ENCODE measurements at regions not wholly inside any gene's neighbourhood (a gene's known extent, or its start where the extent isn't known, plus 50 kb on each side); places are given as distances from the start of the nearest gene placed in this dataset.

GRCh38 chr5:17056141-17056631, 120.1 kb upstream of the MYO10 start:
- WGBS (ENCODE audit: low lambda C conversion rate): 74% methylated on average over 7 of the region's 7 CpGs
- Histone ChIP-seq H3K9me2 (no peaks in the 10 kb centered on the region), H3K27me3 (ENCODE audit: insufficient read depth) (no peaks in the 10 kb centered on the region), H3K9me3 (no peaks in the 10 kb centered on the region), H3K4me2 (no peak overlapping the region), H3F3A (replicated peaks; ENCODE audit: insufficient read depth) (no peaks in the 10 kb centered on the region), H3K9ac (no peak overlapping the region), H3K79me2 (ENCODE audit: insufficient read depth) (no peaks in the 10 kb centered on the region), H3K4me3 (ENCODE audit: low read depth in 2 of 2, low read length in 1 of 2) (no peak overlapping the region), H3K27ac (ENCODE audit: low read depth in 2 of 2, low read length in 1 of 2) (no peak overlapping the region), H2AFZ (ENCODE audit: low read depth) (peak overlapping the region; percentile 68), H3K4me1 (ENCODE audit: control insufficient read depth in 1 of 2, insufficient read depth in 2 of 2, low read depth in 1 of 2, low read length in 1 of 2) (peaks cover 0 to 4% of the 10 kb centered on the region in 2 experiments; a peak in 2 of 4 replicates), H4K20me1 (ENCODE audit: insufficient read depth) (no peaks in the 10 kb centered on the region), H3K36me3 (replicated peaks in 1 of 2; ENCODE audit: control insufficient read depth in 1 of 2, insufficient read depth in 2 of 2, low read length in 1 of 2) (no peaks in the 10 kb centered on the region)
- ChIA-PET CTCF (interaction anchor here (1.1 kb wide), 1 partner anchor 134 kb away, joined by 3 read pairs; no protein-coding TSS in a partner anchor), POLR2A (no interaction called here)
- no peak for DNase-seq
- TF ChIP-seq RXRA (IDR thresholded peaks at IDR 0.05; ENCODE audit: borderline replicate concordance, low read depth): no peak
- no peak for TF ChIP-seq REST (IDR thresholded peaks at IDR 0.05; ENCODE audit: low read depth, low read length)
- no peak for TF ChIP-seq JUND (IDR thresholded peaks at IDR 0.05)
- no peak for TF ChIP-seq MEF2A (IDR thresholded peaks at IDR 0.05; ENCODE audit: borderline replicate concordance, low read depth)
- peak; percentile 44; the same call in 1 of the 2 replicates for TF ChIP-seq NFIC (IDR thresholded peaks at IDR 0.05; ENCODE audit: borderline replicate concordance)
- no peak for TF ChIP-seq ELF1 (IDR thresholded peaks at IDR 0.05)
- no peak for TF ChIP-seq FOXM1 (IDR thresholded peaks at IDR 0.05; ENCODE audit: low read depth)

GRCh38 chr5:17058438-17058837, 122.3 kb upstream of the MYO10 start:
- no peaks in the 10 kb centered on the region for H3K36me3 ChIP-seq (replicated peaks in 1 of 2; ENCODE audit: control insufficient read depth in 1 of 2, insufficient read depth in 2 of 2, low read length in 1 of 2)
- H3F3A ChIP-seq (replicated peaks; ENCODE audit: insufficient read depth): no peaks in the 10 kb centered on the region
- peaks cover 0 to 4% of the 10 kb centered on the region in 2 experiments; a peak in 2 of 4 replicates for H3K4me1 ChIP-seq (ENCODE audit: control insufficient read depth in 1 of 2, insufficient read depth in 2 of 2, low read depth in 1 of 2, low read length in 1 of 2)
- no peaks in the 10 kb centered on the region for H3K9me3 ChIP-seq
- CTCF ChIA-PET: no interaction called here
- no peak overlapping the region for H3K4me3 ChIP-seq (ENCODE audit: low read depth in 2 of 2, low read length in 1 of 2)
- no peak overlapping the region for H3K4me2 ChIP-seq
- H3K9me2 ChIP-seq: no peaks in the 10 kb centered on the region
- 73% methylated on average over 7 of the region's 7 CpGs for WGBS (ENCODE audit: low lambda C conversion rate)
- no peaks in the 10 kb centered on the region for H3K27me3 ChIP-seq (ENCODE audit: insufficient read depth)
- no peak overlapping the region for H3K9ac ChIP-seq
- no peak overlapping the region for H2AFZ ChIP-seq (ENCODE audit: low read depth)
- no peaks in the 10 kb centered on the region for H3K79me2 ChIP-seq (ENCODE audit: insufficient read depth)
- TF ChIP-seq FOXM1 (IDR thresholded peaks at IDR 0.05; ENCODE audit: low read depth) (no peak), REST (IDR thresholded peaks at IDR 0.05; ENCODE audit: low read depth, low read length) (no peak)
- H4K20me1 ChIP-seq (ENCODE audit: insufficient read depth): no peaks in the 10 kb centered on the region
- no peak overlapping the region for H3K27ac ChIP-seq (ENCODE audit: low read depth in 2 of 2, low read length in 1 of 2)
- POLR2A ChIA-PET: interaction anchor here (0.6 kb wide), 1 partner anchor 8 kb away, joined by 3 read pairs; no protein-coding TSS in a partner anchor
- DNase-seq: no peak

Data from SK-N-SH (cell line).